H1 (cell line): ENCODE measurements at regions not wholly inside any gene's neighbourhood (a gene's known extent, or its start where the extent isn't known, plus 50 kb on each side); places are given as distances from the start of the nearest gene placed in this dataset.

ENCODE experiments used
- CTCF ChIA-PET: fragments of 300-600 bp; sonication (Branson Sonifier 250); formaldehyde crosslinking; loops from one replicate; lab custom pipeline; 2021; ENCODE audit not compliant: partially characterized antibody; lab: Charles Lee
- POLR2A ChIA-PET: fragments of 300-600 bp; sonication (Branson Sonifier 250); formaldehyde crosslinking; loops from one replicate; lab custom pipeline; 2021; ENCODE audit warnings: inconsistent platforms; ENCODE audit not compliant: partially characterized antibody; lab: Charles Lee
- DNase-seq, 2 experiments: peaks; one replicate each; pipeline versions ENCODE4 v3.0.0 to v3.0.0-alpha.2; 2010 to 2022; ENCODE audit warnings: low spot score in 2 of 2, low read depth in 1 of 2, mixed read lengths in 1 of 2
- FAIRE-seq: peaks from 2 replicates; lab custom pipeline; 2011; peaks lifted over from hg19 to GRCh38; lab: Jason Lieb, UNC
- H2AFZ ChIP-seq: 2 replicates; pipeline ENCODE4 v1.8.1; 2012; ENCODE audit warnings: low read length, inconsistent platforms
- H2AK5ac ChIP-seq: 2 replicates; pipeline ENCODE4 v1.6.1; 2013; ENCODE audit warnings: low read depth, low read length
- H2BK120ac ChIP-seq: replicated peaks from 2 replicates; pipeline ENCODE3; 2013; ENCODE audit warnings: low read depth, low read length, inconsistent platforms
- H2BK12ac ChIP-seq: 2 replicates; pipeline ENCODE4 v1.6.1; 2013; ENCODE audit warnings: low read depth, low read length
- H2BK15ac ChIP-seq: 2 replicates; pipeline ENCODE4 v1.6.1; 2013; ENCODE audit warnings: low read length
- H2BK20ac ChIP-seq: 2 replicates; pipeline ENCODE4 v1.6.1; 2013; ENCODE audit warnings: low read length
- H2BK5ac ChIP-seq: 2 replicates; pipeline ENCODE4 v1.6.1; 2013; ENCODE audit warnings: low read depth, low read length
- H3K14ac ChIP-seq: 2 replicates; pipeline ENCODE4 v1.6.1; 2013; ENCODE audit warnings: inconsistent platforms; ENCODE audit not compliant: insufficient read length
- H3K18ac ChIP-seq: 2 replicates; pipeline ENCODE4 v1.6.1; 2013; ENCODE audit warnings: low read length; ENCODE audit errors: extremely low read depth
- H3K23ac ChIP-seq: 2 replicates; pipeline ENCODE4 v1.6.1; 2013; ENCODE audit warnings: inconsistent platforms; ENCODE audit not compliant: insufficient read length
- H3K23me2 ChIP-seq: 2 replicates; pipeline ENCODE4 v1.6.1; 2013; ENCODE audit warnings: low read depth, low read length
- H3K27ac ChIP-seq: 2 replicates; pipeline ENCODE4 v1.6.1; 2011; ENCODE audit warnings: low read depth, low read length, inconsistent platforms
- H3K27me3 ChIP-seq, 4 experiments: replicated peaks in 1 of 4; 1 replicate in 1 of 4; 2 replicates in 3 of 4; pipeline versions ENCODE4 v1.6.1 to v1.8.1; 2011 to 2013; ENCODE audit warnings: low read length in 3 of 4, mild to moderate bottlenecking in 3 of 4, inconsistent platforms in 2 of 4, mixed read lengths in 2 of 4, moderate library complexity in 1 of 4; ENCODE audit not compliant: control insufficient read depth in 3 of 4, insufficient read depth in 3 of 4; ENCODE audit errors: extremely low read depth in 1 of 4
- H3K36me3 ChIP-seq, 4 experiments: 2 replicates each; pipeline versions ENCODE4 v1.6.1 to v1.8.1; 2011 to 2013; ENCODE audit warnings: mild to moderate bottlenecking in 4 of 4, low read length in 3 of 4, moderate library complexity in 2 of 4, control low read depth in 1 of 4, inconsistent platforms in 1 of 4; ENCODE audit not compliant: insufficient read depth in 4 of 4, control insufficient read depth in 2 of 4
- H3K4ac ChIP-seq: replicated peaks from 2 replicates; pipeline ENCODE3; 2013; ENCODE audit warnings: low read length, low read depth, mixed read lengths, inconsistent platforms; ENCODE audit not compliant: insufficient read length
- H3K4me1 ChIP-seq, 4 experiments: replicated peaks in 1 of 4; 1 replicate in 1 of 4; 2 replicates in 3 of 4; pipeline versions ENCODE4 v1.6.1 to v1.8.1; 2011 to 2013; ENCODE audit warnings: low read length in 3 of 4, inconsistent platforms in 2 of 4, mixed read lengths in 1 of 4; ENCODE audit not compliant: insufficient read depth in 4 of 4, control insufficient read depth in 3 of 4
- H3K4me2 ChIP-seq, 2 experiments: 2 replicates each; pipeline versions ENCODE4 v1.6.1 to v1.8.1; 2011 to 2013; ENCODE audit warnings: low read depth in 2 of 2, low read length in 2 of 2, control low read depth in 1 of 2, inconsistent platforms in 1 of 2, mild to moderate bottlenecking in 1 of 2; ENCODE audit not compliant: insufficient read depth in 1 of 2
- H3K4me3 ChIP-seq, 4 experiments: fragments of 200-600, 300-600 bp in 1 of 4; sonication (generic), shearing (Covaris generic), sonication (Bioruptor Twin) in 1 of 4; 2 replicates each; pipeline versions ENCODE4 v1.5.1 to v1.8.1; 2011 to 2016; ENCODE audit warnings: low read length in 4 of 4, low read depth in 3 of 4, control low read depth in 2 of 4, inconsistent platforms in 2 of 4, mild to moderate bottlenecking in 2 of 4, mixed read lengths in 1 of 4, moderate library complexity in 1 of 4; ENCODE audit not compliant: insufficient read depth in 2 of 4; ENCODE audit errors: extremely low read depth in 1 of 4
- H3K56ac ChIP-seq: replicated peaks from 2 replicates; pipeline ENCODE3; 2013; ENCODE audit warnings: low read depth, mild to moderate bottlenecking, mixed read lengths, low read length, inconsistent platforms; ENCODE audit not compliant: insufficient read length
- H3K79me1 ChIP-seq: 2 replicates; pipeline ENCODE4 v1.6.1; 2013; ENCODE audit warnings: low read depth, low read length, control low read depth
- H3K79me2 ChIP-seq, 2 experiments: 2 replicates each; pipeline versions ENCODE4 v1.6.1 to v1.8.1; 2012 to 2013; ENCODE audit warnings: low read length in 2 of 2, mild to moderate bottlenecking in 2 of 2, inconsistent platforms in 1 of 2; ENCODE audit not compliant: insufficient read depth in 2 of 2, control insufficient read depth in 1 of 2
- H3K9ac ChIP-seq, 4 experiments: replicated peaks in 1 of 4; 1 replicate in 1 of 4; 2 replicates in 3 of 4; pipeline versions ENCODE4 v1.6.1 to v1.8.1; 2011 to 2013; ENCODE audit warnings: low read depth in 3 of 4, low read length in 3 of 4, control low read depth in 2 of 4, mild to moderate bottlenecking in 2 of 4, moderate library complexity in 2 of 4, inconsistent platforms in 1 of 4; ENCODE audit errors: extremely low read depth in 1 of 4
- H3K9me3 ChIP-seq, 2 experiments: 2 replicates each; pipeline versions ENCODE4 v1.6.1 to v1.8.1; 2012 to 2013; ENCODE audit warnings: mild to moderate bottlenecking in 2 of 2, moderate library complexity in 2 of 2, control low read depth in 1 of 2, inconsistent platforms in 1 of 2, low read depth in 1 of 2, low read length in 1 of 2, mixed read lengths in 1 of 2; ENCODE audit not compliant: insufficient read depth in 2 of 2
- H4K20me1 ChIP-seq, 2 experiments: replicated peaks in 1 of 2; 2 replicates each; pipeline versions ENCODE3 to v1.8.1; 2011 to 2013; ENCODE audit warnings: inconsistent platforms in 2 of 2, low read length in 2 of 2, mild to moderate bottlenecking in 1 of 2; ENCODE audit not compliant: insufficient read depth in 2 of 2, control insufficient read depth in 1 of 2
- H4K5ac ChIP-seq: 2 replicates; pipeline ENCODE4 v1.6.1; 2013; ENCODE audit warnings: low read length, low read depth, mixed read lengths, inconsistent platforms; ENCODE audit not compliant: insufficient read length
- H4K8ac ChIP-seq: 2 replicates; pipeline ENCODE4 v1.8.0; 2013; ENCODE audit warnings: mild to moderate bottlenecking, moderate library complexity, low read length, inconsistent platforms; ENCODE audit not compliant: insufficient read depth; ENCODE audit errors: extremely low read depth
- H4K91ac ChIP-seq: replicated peaks from 2 replicates; pipeline ENCODE3; 2013; ENCODE audit warnings: low read length, mixed read lengths, inconsistent platforms; ENCODE audit not compliant: insufficient read length
- ASH2L ChIP-seq: fragments of 200-600, 300-600 bp; sonication (generic); IDR thresholded peaks from one replicate; pipeline ENCODE4 v1.7.1; 2017; ENCODE audit warnings: low read length
- BCL11A ChIP-seq, 2 experiments: IDR thresholded peaks; one replicate each; pipeline ENCODE4 v1.6.1; 2011; ENCODE audit warnings: low read depth in 2 of 2, low read length in 2 of 2, mild to moderate bottlenecking in 2 of 2
- CBX8 ChIP-seq: fragments of 300-800, 300-1000 bp; sonication (generic); IDR thresholded peaks from 2 replicates; pipeline ENCODE4 v1.7.1; 2016; ENCODE audit warnings: low read depth, low read length, borderline replicate concordance
- CHD2 ChIP-seq: IDR thresholded peaks from 2 replicates; pipeline ENCODE4 v1.6.1; 2012; ENCODE audit warnings: low read length, improper control_type of control experiment
- CTBP2 ChIP-seq: IDR thresholded peaks from 2 replicates; pipeline ENCODE4 v1.7.0; 2011; ENCODE audit warnings: borderline replicate concordance, mild to moderate bottlenecking, moderate library complexity, mixed read lengths, low read length; ENCODE audit not compliant: insufficient read depth, insufficient read length
- EP300 ChIP-seq, 2 experiments: IDR thresholded peaks; 1 replicate in 1 of 2; 2 replicates in 1 of 2; pipeline ENCODE4 v1.6.1; 2011 to 2012; ENCODE audit warnings: low read depth in 2 of 2, low read length in 2 of 2, mild to moderate bottlenecking in 2 of 2, borderline replicate concordance in 1 of 2, inconsistent platforms in 1 of 2, moderate library complexity in 1 of 2
- KDM4A ChIP-seq: IDR thresholded peaks from one replicate; pipeline ENCODE4 v1.7.1; 2012; ENCODE audit warnings: low read depth, mild to moderate bottlenecking, moderate library complexity, low read length, inconsistent platforms; ENCODE audit not compliant: severe bottlenecking
- SP4 ChIP-seq: IDR thresholded peaks from 2 replicates; pipeline ENCODE4 v1.6.1; 2012; ENCODE audit warnings: low read length, inconsistent platforms
- TBP ChIP-seq: IDR thresholded peaks from 2 replicates; pipeline ENCODE4 v1.6.1; 2011; ENCODE audit warnings: low read depth, low read length, improper control_type of control experiment
- TEAD4 ChIP-seq: IDR thresholded peaks from 2 replicates; pipeline ENCODE4 v1.6.1; 2012; ENCODE audit warnings: low read depth, low read length, inconsistent platforms, mixed read lengths
- USF2 ChIP-seq: IDR thresholded peaks from 2 replicates; pipeline ENCODE4 v1.6.1; 2011; ENCODE audit warnings: low read length, improper control_type of control experiment
- ZNF274 ChIP-seq: IDR thresholded peaks from 2 replicates; pipeline ENCODE4 v1.7.0; 2012; ENCODE audit warnings: low read length, borderline replicate concordance; ENCODE audit errors: extremely low read depth
- WGBS, 2 experiments: shearing (Covaris generic) in 1 of 2; methylation state at CpG; one replicate each; pipeline versions ENCODE4 v1.1.6 to v1.1.7; 2013 to 2015; ENCODE audit warnings: low lambda C conversion rate in 2 of 2, mixed read lengths in 2 of 2, inconsistent platforms in 1 of 2, low coverage in 1 of 2, missing lambda C conversion rate in 1 of 2; ENCODE audit not compliant: insufficient replicate concordance in 2 of 2, insufficient coverage in 1 of 2, insufficient read length in 1 of 2; ENCODE audit errors: extremely low coverage in 1 of 2, missing lambda C conversion rate in 1 of 2; 5-methylcytosine and 5-hydroxymethylcytosine counted together

- FAIRE-seq = no peak
Measured at GRCh38 chr2:139469985-139470384, 689.8 kb upstream of the NXPH2 start.

More at GRCh38 chr2:139469985-139470384, 689.8 kb upstream of the NXPH2 start:
- CTCF ChIA-PET = interaction anchor here (1.0 kb wide), 1 partner anchor 8 kb away, joined by 4 read pairs; no protein-coding TSS in a partner anchor
- Histone ChIP-seq H4K8ac (no peak overlapping the region), H3K14ac (no peak overlapping the region), H3K9ac (no peak overlapping the region), H3K23me2 (no peaks in the 10 kb centered on the region), H3K4me2 (no peak overlapping the region), H3K27me3 (no peaks in the 10 kb centered on the region), H2AFZ (no peak overlapping the region), H3K18ac (no peak overlapping the region), H4K91ac (no peak overlapping the region), H3K23ac (no peak overlapping the region), H3K27ac (no peak overlapping the region), H4K20me1 (no peaks in the 10 kb centered on the region), H3K79me2 (no peaks in the 10 kb centered on the region), H3K79me1 (no peaks in the 10 kb centered on the region), H2BK15ac (no peak overlapping the region), H2BK20ac (no peak overlapping the region), H3K4me3 (no peak overlapping the region), H3K4ac (no peak overlapping the region), H3K9me3 (no peaks in the 10 kb centered on the region), H2AK5ac (no peak overlapping the region), H2BK5ac (no peak overlapping the region), H3K36me3 (no peaks in the 10 kb centered on the region), H4K5ac (no peak overlapping the region), H2BK12ac (no peak overlapping the region), H3K56ac (no peak overlapping the region), H3K4me1 (peaks cover 0 to 3% (median 1%) of the 10 kb centered on the region in 4 experiments; a peak in 2 of 7 replicates), H2BK120ac (no peak overlapping the region)
- 95% methylated on average over 1 of the region's 1 CpG; no CpG with 5 or more reads in 1 of the 2 experiments for WGBS, 2 experiments
- POLR2A ChIA-PET = no interaction called here
- TF ChIP-seq CTBP2 (no peak), TEAD4 (no peak), SP4 (no peak), EP300 (IDR thresholded peaks at IDR 0.05; ENCODE audit: borderline replicate concordance in 1 of 2, low read depth in 2 of 2, low read length in 2 of 2) (no peak), BCL11A (IDR thresholded peaks at IDR 0.05; ENCODE audit: low read depth in 2 of 2, low read length in 2 of 2) (no peak), CHD2 (no peak), ZNF274 (no peak), KDM4A (no peak), USF2 (no peak), TBP (no peak), CBX8 (no peak), ASH2L (no peak)
- no peak for DNase-seq
